HEK293 (cell line): ENCODE measurements at regions not wholly inside any gene's neighbourhood (a gene's known extent, or its start where the extent isn't known, plus 50 kb on each side); places are given as distances from the start of the nearest gene placed in this dataset.

Experiments used
- CTCF ChIA-PET: fragments of 350-600 bp; formaldehyde crosslinking; extraction: SDS; loops from one replicate; lab custom pipeline; 2021; ENCODE audit warnings: antibody characterized with exemption; lab: Yijun Ruan, JAX
- POLR2A ChIA-PET: fragments of 300-600 bp; formaldehyde crosslinking; extraction: SDS; loops from one replicate; lab custom pipeline; 2020; ENCODE audit warnings: antibody characterized with exemption, inconsistent platforms; lab: Yijun Ruan, JAX
- H3K27ac ChIP-seq: fragments of 200-500 bp; sonication (Bioruptor generic); 2 replicates; pipeline ENCODE4 v1.5.1; 2014; ENCODE audit warnings: low read depth, low read length, control low read depth, inconsistent platforms; ENCODE audit errors: extremely low read depth
- H3K36me3 ChIP-seq, 2 experiments: fragments of 200-500 bp in 1 of 2; sonication (Bioruptor generic) in 1 of 2; 1 replicate in 1 of 2; 2 replicates in 1 of 2; pipeline ENCODE4 v1.5.1; 2014 to 2017; ENCODE audit warnings: inconsistent platforms in 2 of 2, low read length in 2 of 2; ENCODE audit not compliant: control insufficient read depth in 2 of 2, insufficient read depth in 1 of 2
- H3K4me1 ChIP-seq: fragments of 200-500 bp; sonication (Bioruptor generic); 2 replicates; pipeline ENCODE4 v1.5.1; 2014; ENCODE audit warnings: mild to moderate bottlenecking, low read length, inconsistent platforms; ENCODE audit not compliant: control insufficient read depth, insufficient read depth
- H3K4me3 ChIP-seq: 2 replicates; pipeline ENCODE4 v1.5.1; 2011; ENCODE audit warnings: low read depth, mild to moderate bottlenecking, control low read depth, low read length, moderate library complexity
- H3K9me3 ChIP-seq: fragments of 200-500 bp; sonication (Bioruptor generic); 2 replicates; pipeline ENCODE4 v1.5.1; 2014; ENCODE audit warnings: low read depth, low read length, inconsistent platforms; ENCODE audit not compliant: control insufficient read depth, insufficient read depth
- BCL11B ChIP-seq: fragments of 450-650 bp; formaldehyde crosslinking; IDR thresholded peaks from 2 replicates; pipeline ENCODE4 v1.5.1; 2016; ENCODE audit warnings: low read depth, missing biosample characterization, missing genetic modification characterization
- GLI2 ChIP-seq: fragments of 450-650 bp; formaldehyde crosslinking; IDR thresholded peaks from 2 replicates; pipeline ENCODE4; 2017; ENCODE audit warnings: missing biosample characterization, missing genetic modification characterization, low read depth, borderline replicate concordance
- GLIS1 ChIP-seq: fragments of 450-650 bp; formaldehyde crosslinking; IDR thresholded peaks from 2 replicates; pipeline ENCODE4 v1.5.1; 2016; ENCODE audit warnings: missing biosample characterization, missing genetic modification characterization
- KLF1 ChIP-seq: fragments of 450-650 bp; formaldehyde crosslinking; IDR thresholded peaks from 2 replicates; pipeline ENCODE4 v1.5.1; 2016; ENCODE audit warnings: missing biosample characterization, missing genetic modification characterization
- MEIS1 ChIP-seq: sonication (generic); formaldehyde crosslinking; IDR thresholded peaks from 2 replicates; pipeline ENCODE4 v1.8.1; 2022; ENCODE audit warnings: missing genetic modification reagents, mild to moderate bottlenecking, borderline replicate concordance
- PRDM4 ChIP-seq: fragments of 450-650 bp; formaldehyde crosslinking; IDR thresholded peaks from 2 replicates; pipeline ENCODE4 v1.5.1; 2017; ENCODE audit warnings: missing biosample characterization, missing genetic modification characterization
- SP2 ChIP-seq: fragments of 450-650 bp; formaldehyde crosslinking; IDR thresholded peaks from 2 replicates; pipeline ENCODE4 v1.5.1; 2016; ENCODE audit warnings: missing biosample characterization, missing genetic modification characterization
- TCF7L2 ChIP-seq: IDR thresholded peaks from 2 replicates; pipeline ENCODE4 v1.6.1; 2011; ENCODE audit warnings: low read depth, mild to moderate bottlenecking, inconsistent platforms, low read length, moderate library complexity, borderline replicate concordance
- WT1 ChIP-seq: fragments of 450-650 bp; formaldehyde crosslinking; IDR thresholded peaks from 2 replicates; pipeline ENCODE4 v1.5.1; 2016; ENCODE audit warnings: missing biosample characterization, missing genetic modification characterization
- ZBTB49 ChIP-seq: fragments of 450-650 bp; formaldehyde crosslinking; IDR thresholded peaks from 2 replicates; pipeline ENCODE4 v1.5.1; 2016; ENCODE audit warnings: missing biosample characterization, missing genetic modification characterization, low read depth
- ZFP37 ChIP-seq: fragments of 450-650 bp; formaldehyde crosslinking; IDR thresholded peaks from 2 replicates; pipeline ENCODE4 v1.5.1; 2016; ENCODE audit warnings: missing biosample characterization, missing genetic modification characterization
- ZNF132 ChIP-seq: fragments of 450-650 bp; formaldehyde crosslinking; IDR thresholded peaks from 2 replicates; pipeline ENCODE4 v1.5.1; 2017; ENCODE audit warnings: missing biosample characterization, missing genetic modification characterization, borderline replicate concordance
- ZNF133 ChIP-seq: fragments of 450-650 bp; formaldehyde crosslinking; IDR thresholded peaks from 2 replicates; pipeline ENCODE4 v1.5.1; 2016; ENCODE audit warnings: missing biosample characterization, missing genetic modification characterization
- ZNF202 ChIP-seq: fragments of 450-650 bp; formaldehyde crosslinking; IDR thresholded peaks from 2 replicates; pipeline ENCODE4 v1.5.1; 2016; ENCODE audit warnings: missing biosample characterization, missing genetic modification characterization, borderline replicate concordance
- ZNF311 ChIP-seq: fragments of 450-650 bp; formaldehyde crosslinking; IDR thresholded peaks from 2 replicates; pipeline ENCODE4 v1.5.1; 2017; ENCODE audit warnings: missing biosample characterization, missing genetic modification characterization, borderline replicate concordance
- ZNF37A ChIP-seq: fragments of 450-650 bp; IDR thresholded peaks from 2 replicates; pipeline ENCODE4 v1.5.1; 2018; ENCODE audit warnings: missing biosample characterization, missing genetic modification characterization
- ZNF416 ChIP-seq: fragments of 450-650 bp; formaldehyde crosslinking; IDR thresholded peaks from 2 replicates; pipeline ENCODE4 v1.5.1; 2016; ENCODE audit warnings: missing biosample characterization, missing genetic modification characterization
- ZNF426 ChIP-seq: fragments of 450-650 bp; formaldehyde crosslinking; IDR thresholded peaks from 2 replicates; pipeline ENCODE4 v1.5.1; 2017; ENCODE audit warnings: missing biosample characterization, missing genetic modification characterization, mild to moderate bottlenecking, inconsistent platforms, moderate library complexity
- ZNF600 ChIP-seq: fragments of 450-650 bp; formaldehyde crosslinking; IDR thresholded peaks from 2 replicates; pipeline ENCODE4 v1.5.1; 2016; ENCODE audit warnings: missing biosample characterization, missing genetic modification characterization
- ZNF621 ChIP-seq: fragments of 450-650 bp; formaldehyde crosslinking; IDR thresholded peaks from 2 replicates; pipeline ENCODE4 v1.5.1; 2017; ENCODE audit warnings: missing biosample characterization, missing genetic modification characterization
- ZNF645 ChIP-seq: fragments of 450-650 bp; formaldehyde crosslinking; IDR thresholded peaks from 2 replicates; pipeline ENCODE4; 2016; ENCODE audit warnings: missing biosample characterization, missing genetic modification characterization
- ZNF654 ChIP-seq: fragments of 450-650 bp; formaldehyde crosslinking; IDR thresholded peaks from 2 replicates; pipeline ENCODE4 v1.5.1; 2016; ENCODE audit warnings: low read depth, missing biosample characterization, missing genetic modification characterization
- ZNF664 ChIP-seq: fragments of 450-650 bp; formaldehyde crosslinking; IDR thresholded peaks from 2 replicates; pipeline ENCODE4 v1.5.1; 2016; ENCODE audit warnings: missing biosample characterization, missing genetic modification characterization
- ZNF707 ChIP-seq: fragments of 450-650 bp; formaldehyde crosslinking; IDR thresholded peaks from 2 replicates; pipeline ENCODE4 v1.5.1; 2016; ENCODE audit warnings: missing biosample characterization, missing genetic modification characterization
- ZNF777 ChIP-seq: fragments of 450-650 bp; formaldehyde crosslinking; IDR thresholded peaks from 2 replicates; pipeline ENCODE4 v1.5.1; 2017; ENCODE audit warnings: missing biosample characterization, missing genetic modification characterization, borderline replicate concordance
- ZNF791 ChIP-seq: fragments of 450-650 bp; formaldehyde crosslinking; IDR thresholded peaks from 2 replicates; pipeline ENCODE4 v1.5.1; 2016; ENCODE audit warnings: missing biosample characterization, missing genetic modification characterization
- ZNF792 ChIP-seq: fragments of 450-650 bp; formaldehyde crosslinking; IDR thresholded peaks from 2 replicates; pipeline ENCODE4 v1.5.1; 2016; ENCODE audit warnings: missing biosample characterization, missing genetic modification characterization

GRCh38 chr10:3605882-3606281 is 179.1 kb downstream of the KLF6 start:
- Histone ChIP-seq H3K4me3 (no peak overlapping the region), H3K4me1 (no peaks in the 10 kb centered on the region)
- POLR2A ChIA-PET = no interaction called here
- TF ChIP-seq ZNF132 (tag by site-specific recombination) = no peak
- no peak for TF ChIP-seq KLF1
- TF ChIP-seq BCL11B (tag by site-specific recombination) = no peak
- TF ChIP-seq ZFP37 (tag by site-specific recombination) = no peak
- TF ChIP-seq TCF7L2 = no peak
- TF ChIP-seq GLI2 (tag by site-specific recombination) = no peak
- no peak for TF ChIP-seq ZNF426
- TF ChIP-seq ZNF707 (tag by site-specific recombination) = no peak
- TF ChIP-seq ZNF37A (tag by site-specific recombination) = no peak
- TF ChIP-seq ZNF654 (tag by site-specific recombination) = no peak
- no peak for TF ChIP-seq SP2
- no peak for TF ChIP-seq MEIS1
- no peak for TF ChIP-seq ZNF664 (tag by site-specific recombination)
- TF ChIP-seq, all 188 proteins: peak for 0
- CTCF ChIA-PET = no interaction called here
- Histone ChIP-seq H3K27ac (no peak overlapping the region), H3K9me3 (no peaks in the 10 kb centered on the region), H3K36me3 (no peaks in the 10 kb centered on the region)

GRCh38 chr10:3595736-3596135 is 189.3 kb downstream of the KLF6 start:
- Histone ChIP-seq H3K9me3 (no peaks in the 10 kb centered on the region), H3K27ac (no peak overlapping the region), H3K36me3 (no peaks in the 10 kb centered on the region), H3K4me3 (no peak overlapping the region), H3K4me1 (no peaks in the 10 kb centered on the region)
- ChIA-PET CTCF (no interaction called here), POLR2A (no interaction called here)
- TF ChIP-seq ZNF416 = no peak
- no peak for TF ChIP-seq ZNF202 (tag by site-specific recombination)
- TF ChIP-seq ZNF132 (tag by site-specific recombination) = no peak
- no peak for TF ChIP-seq ZNF777 (tag by site-specific recombination)
- no peak for TF ChIP-seq ZNF133
- no peak for TF ChIP-seq PRDM4 (tag by site-specific recombination)
- TF ChIP-seq ZNF621 = no peak
- TF ChIP-seq ZNF311 = no peak
- TF ChIP-seq ZNF645 (tag by site-specific recombination) = no peak
- TF ChIP-seq ZBTB49 = no peak
- no peak for TF ChIP-seq GLIS1
- no peak for TF ChIP-seq BCL11B (tag by site-specific recombination)
- no peak for TF ChIP-seq ZNF600 (tag by site-specific recombination)
- TF ChIP-seq ZNF791 = no peak
- no peak for TF ChIP-seq WT1
- no peak for TF ChIP-seq ZNF792 (tag by site-specific recombination)
- TF ChIP-seq, all 188 proteins: peak for 0
